ENCODE measurements at regions not wholly inside any gene's neighbourhood (a gene's known extent, or its start where the extent isn't known, plus 50 kb on each side); places are given as distances from the start of the nearest gene placed in this dataset.

GRCh38 chr6:130535242-130535641 lies 169.4 kb downstream of the TMEM200A start:
- TF ChIP-seq, protein P1, sequence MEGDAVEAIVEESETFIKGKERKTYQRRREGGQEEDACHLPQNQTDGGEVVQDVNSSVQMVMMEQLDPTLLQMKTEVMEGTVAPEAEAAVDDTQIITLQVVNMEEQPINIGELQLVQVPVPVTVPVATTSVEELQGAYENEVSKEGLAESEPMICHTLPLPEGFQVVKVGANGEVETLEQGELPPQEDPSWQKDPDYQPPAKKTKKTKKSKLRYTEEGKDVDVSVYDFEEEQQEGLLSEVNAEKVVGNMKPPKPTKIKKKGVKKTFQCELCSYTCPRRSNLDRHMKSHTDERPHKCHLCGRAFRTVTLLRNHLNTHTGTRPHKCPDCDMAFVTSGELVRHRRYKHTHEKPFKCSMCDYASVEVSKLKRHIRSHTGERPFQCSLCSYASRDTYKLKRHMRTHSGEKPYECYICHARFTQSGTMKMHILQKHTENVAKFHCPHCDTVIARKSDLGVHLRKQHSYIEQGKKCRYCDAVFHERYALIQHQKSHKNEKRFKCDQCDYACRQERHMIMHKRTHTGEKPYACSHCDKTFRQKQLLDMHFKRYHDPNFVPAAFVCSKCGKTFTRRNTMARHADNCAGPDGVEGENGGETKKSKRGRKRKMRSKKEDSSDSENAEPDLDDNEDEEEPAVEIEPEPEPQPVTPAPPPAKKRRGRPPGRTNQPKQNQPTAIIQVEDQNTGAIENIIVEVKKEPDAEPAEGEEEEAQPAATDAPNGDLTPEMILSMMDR (IDR thresholded peaks at IDR 0.05): no peak
- no peak for TF ChIP-seq POLR2AphosphoS5 (IDR thresholded peaks at IDR 0.05; ENCODE audit: low read depth, low read length)
